ENCODE measurements at regions not wholly inside any gene's neighbourhood (a gene's known extent, or its start where the extent isn't known, plus 50 kb on each side); places are given as distances from the start of the nearest gene placed in this dataset.

DNA sequence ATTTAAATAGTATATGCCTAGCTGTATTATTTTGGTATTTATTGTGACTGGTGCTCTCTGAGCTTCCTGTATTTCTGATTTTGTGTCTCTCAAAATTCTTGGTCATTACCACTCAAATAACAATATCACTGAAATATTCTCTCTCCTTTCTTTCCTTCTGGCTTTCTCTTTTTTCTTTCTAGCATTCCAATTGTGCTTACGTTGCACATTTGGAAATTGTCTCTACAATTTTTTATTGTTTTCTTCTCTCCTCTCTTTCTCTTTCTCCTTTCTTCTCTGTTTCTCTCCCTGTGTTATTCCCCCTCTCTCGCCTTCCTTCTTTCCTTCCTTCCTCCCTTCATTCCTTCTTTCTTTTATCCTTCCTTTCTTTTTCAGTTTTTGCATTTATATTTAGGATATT is 89.6 kb upstream of the MCTP2 start:
- no peak for DNase-seq (ENCODE audit: low read depth, low spot score)
- no peak overlapping the region for H3K27ac ChIP-seq
- no peaks in the 10 kb centered on the region for H3K36me3 ChIP-seq (ENCODE audit: insufficient read depth, low read length)
- no peak overlapping the region for H3K4me3 ChIP-seq
- peaks cover 6% of the 10 kb centered on the region; the same call in 1 of the 2 replicates for H3K9me3 ChIP-seq (ENCODE audit: low read depth, low read length)
- H3K9ac ChIP-seq (ENCODE audit: insufficient read length) = no peak overlapping the region
- TF ChIP-seq EZH2 (IDR thresholded peaks at IDR 0.05) = no peak

DNA sequence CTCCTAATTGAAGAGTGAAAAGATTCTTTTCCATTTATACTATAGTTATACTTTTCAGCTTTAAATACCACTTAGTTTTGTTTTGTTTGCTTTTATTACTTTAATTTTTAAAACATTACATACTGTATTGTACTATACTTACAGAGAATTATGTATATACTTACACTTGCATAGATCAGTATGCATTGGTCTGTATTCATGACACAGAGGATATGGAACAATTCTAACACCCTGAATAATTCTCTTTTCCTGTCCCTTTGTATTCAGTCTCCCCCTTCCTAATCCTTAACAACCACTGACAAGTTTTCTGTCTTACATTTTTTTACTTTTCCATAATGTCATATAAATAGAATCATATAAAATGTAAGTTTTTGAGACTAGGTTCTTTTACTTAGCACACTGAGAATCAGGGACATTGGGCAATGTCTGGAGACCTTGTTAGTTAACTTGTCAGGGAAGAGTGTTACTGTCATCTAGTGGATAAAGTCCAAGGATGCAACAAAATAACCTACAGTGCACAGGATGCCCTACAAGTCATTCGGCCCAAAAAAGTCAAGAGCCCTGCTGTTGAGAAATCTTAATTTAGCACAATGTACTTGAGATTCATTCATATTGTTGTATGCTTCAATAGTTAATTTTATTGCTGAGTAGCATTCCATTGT is 95.7 kb upstream of the MCTP2 start:
- H3K36me3 ChIP-seq (ENCODE audit: insufficient read depth, low read length) = no peaks in the 10 kb centered on the region
- H3K9ac ChIP-seq (ENCODE audit: insufficient read length) = no peak overlapping the region
- H3K9me3 ChIP-seq (ENCODE audit: low read depth, low read length) = no peaks in the 10 kb centered on the region
- no peak overlapping the region for H3K4me3 ChIP-seq
- TF ChIP-seq FOXP2 (optimal IDR thresholded peaks at IDR 0.05; ENCODE audit: control extremely low read depth, extremely low read length, insufficient read depth) (no peak), EZH2 (IDR thresholded peaks at IDR 0.05) (no peak), POLR2AphosphoS5 (IDR thresholded peaks at IDR 0.05; ENCODE audit: borderline replicate concordance, low read depth, low read length) (no peak)
- no peak for DNase-seq (ENCODE audit: low read depth, low spot score)
- H3K27ac ChIP-seq = no peak overlapping the region

DNA sequence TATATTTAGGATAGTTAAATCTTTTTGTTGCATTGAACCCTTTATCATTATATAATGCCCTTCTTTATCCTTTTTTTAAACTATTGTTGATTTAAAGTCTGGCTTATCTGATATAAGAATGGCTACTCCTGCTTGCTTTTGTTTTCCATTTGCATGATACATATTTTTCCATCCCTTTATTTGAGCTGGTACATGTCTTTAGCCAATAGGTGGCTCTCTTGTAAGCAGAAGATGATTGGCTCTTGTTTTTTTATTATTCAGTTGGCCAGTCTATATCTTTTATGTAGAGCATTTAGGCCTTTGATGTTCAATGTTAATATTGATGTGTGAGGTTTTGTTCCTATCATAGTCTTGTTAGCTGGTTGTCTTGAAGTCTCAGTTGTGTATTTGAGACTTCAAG is 99.5 kb upstream of the MCTP2 start:
- no peak overlapping the region for H3K9ac ChIP-seq (ENCODE audit: insufficient read length)
- H3K27ac ChIP-seq = no peak overlapping the region
- no peaks in the 10 kb centered on the region for H3K9me3 ChIP-seq (ENCODE audit: low read depth, low read length)
- no peak overlapping the region for H3K4me3 ChIP-seq
- TF ChIP-seq FOXP2 (optimal IDR thresholded peaks at IDR 0.05; ENCODE audit: control extremely low read depth, extremely low read length, insufficient read depth) (no peak), EZH2 (IDR thresholded peaks at IDR 0.05) (no peak), POLR2AphosphoS5 (IDR thresholded peaks at IDR 0.05; ENCODE audit: borderline replicate concordance, low read depth, low read length) (no peak)
- no peak for DNase-seq (ENCODE audit: low read depth, low spot score)
- H3K36me3 ChIP-seq (ENCODE audit: insufficient read depth, low read length) = no peaks in the 10 kb centered on the region

DNA sequence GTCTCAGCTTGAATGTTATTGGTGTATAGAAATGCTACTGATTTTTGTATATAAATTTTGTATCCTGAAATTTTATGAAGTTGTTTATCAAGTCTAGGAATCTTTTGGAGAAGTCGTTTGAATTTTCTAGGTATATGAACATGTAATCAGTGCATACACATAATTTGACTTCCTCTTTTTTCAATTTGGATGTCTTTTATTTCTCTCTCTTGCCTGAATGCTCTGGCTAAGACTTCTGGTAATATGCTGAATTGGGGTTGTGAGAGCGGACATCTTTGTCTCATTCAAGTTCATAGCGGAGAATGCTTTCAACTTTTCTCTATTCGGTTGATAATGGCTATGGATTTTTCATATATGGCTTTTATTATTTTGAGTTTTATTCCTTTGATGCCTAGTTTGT is 100.9 kb upstream of the MCTP2 start:
- H3K36me3 ChIP-seq (ENCODE audit: insufficient read depth, low read length) = no peaks in the 10 kb centered on the region
- H3K27ac ChIP-seq = no peak overlapping the region
- H3K4me3 ChIP-seq = no peak overlapping the region
- H3K9me3 ChIP-seq (ENCODE audit: low read depth, low read length) = no peaks in the 10 kb centered on the region
- no peak for TF ChIP-seq FOXP2 (optimal IDR thresholded peaks at IDR 0.05; ENCODE audit: control extremely low read depth, extremely low read length, insufficient read depth)
- TF ChIP-seq POLR2AphosphoS5 (IDR thresholded peaks at IDR 0.05; ENCODE audit: borderline replicate concordance, low read depth, low read length) = no peak
- TF ChIP-seq EZH2 (IDR thresholded peaks at IDR 0.05) = no peak
- DNase-seq (ENCODE audit: low read depth, low spot score) = no peak
- no peak overlapping the region for H3K9ac ChIP-seq (ENCODE audit: insufficient read length)

DNA sequence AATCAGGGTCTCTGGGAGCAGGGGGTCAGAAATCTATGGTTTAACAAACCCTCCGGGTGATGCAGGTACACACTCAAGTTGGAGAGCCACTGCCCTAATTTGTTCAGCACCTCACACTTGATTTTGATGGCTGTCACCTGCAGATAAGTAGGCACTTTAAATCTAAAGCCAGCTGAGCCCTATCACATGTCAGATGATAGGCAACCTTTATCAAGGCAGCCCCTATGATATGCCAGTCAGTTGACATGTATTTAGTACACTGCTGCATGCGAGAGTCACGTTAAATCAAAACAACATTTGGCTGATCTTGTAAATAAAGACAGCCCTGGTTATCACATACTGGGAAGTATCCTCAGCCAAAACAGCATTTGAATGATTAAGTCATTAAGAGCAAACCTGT is 104.4 kb upstream of the MCTP2 start:
- no peak for DNase-seq (ENCODE audit: low read depth, low spot score)
- no peak overlapping the region for H3K27ac ChIP-seq
- no peak overlapping the region for H3K9ac ChIP-seq (ENCODE audit: insufficient read length)
- TF ChIP-seq POLR2AphosphoS5 (IDR thresholded peaks at IDR 0.05; ENCODE audit: borderline replicate concordance, low read depth, low read length) (no peak), FOXP2 (optimal IDR thresholded peaks at IDR 0.05; ENCODE audit: control extremely low read depth, extremely low read length, insufficient read depth) (no peak), EZH2 (IDR thresholded peaks at IDR 0.05) (no peak)
- no peaks in the 10 kb centered on the region for H3K36me3 ChIP-seq (ENCODE audit: insufficient read depth, low read length)
- no peak overlapping the region for H3K4me3 ChIP-seq
- H3K9me3 ChIP-seq (ENCODE audit: low read depth, low read length) = no peaks in the 10 kb centered on the region

DNA sequence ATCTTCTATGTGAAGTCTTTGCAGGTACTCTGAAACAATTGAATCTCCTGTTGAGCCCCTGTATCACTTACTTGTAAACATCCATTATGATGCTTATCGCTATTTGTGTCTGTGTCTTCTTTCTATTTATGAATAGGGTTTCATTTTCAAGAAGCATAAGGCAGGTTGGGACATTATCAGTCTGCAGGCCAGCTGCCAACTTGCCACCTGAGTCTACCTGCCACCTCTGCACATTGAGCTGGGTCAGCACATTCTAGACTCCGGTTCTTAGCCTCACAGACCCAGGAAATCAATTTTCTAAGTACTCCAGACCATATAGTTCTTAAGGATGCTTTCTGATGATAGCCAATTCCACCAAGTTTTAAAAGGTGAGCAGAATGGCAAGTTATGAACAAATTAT is 105.7 kb upstream of the MCTP2 start:
- H3K36me3 ChIP-seq (ENCODE audit: insufficient read depth, low read length) = no peaks in the 10 kb centered on the region
- no peaks in the 10 kb centered on the region for H3K9me3 ChIP-seq (ENCODE audit: low read depth, low read length)
- no peak for TF ChIP-seq POLR2AphosphoS5 (IDR thresholded peaks at IDR 0.05; ENCODE audit: borderline replicate concordance, low read depth, low read length)
- no peak for TF ChIP-seq EZH2 (IDR thresholded peaks at IDR 0.05)
- TF ChIP-seq FOXP2 (optimal IDR thresholded peaks at IDR 0.05; ENCODE audit: control extremely low read depth, extremely low read length, insufficient read depth) = no peak
- H3K27ac ChIP-seq = peak overlapping the region; percentile 88
- H3K4me3 ChIP-seq = peak overlapping the region; percentile 41
- H3K9ac ChIP-seq (ENCODE audit: insufficient read length) = no peak overlapping the region
- no peak for DNase-seq (ENCODE audit: low read depth, low spot score)

DNA sequence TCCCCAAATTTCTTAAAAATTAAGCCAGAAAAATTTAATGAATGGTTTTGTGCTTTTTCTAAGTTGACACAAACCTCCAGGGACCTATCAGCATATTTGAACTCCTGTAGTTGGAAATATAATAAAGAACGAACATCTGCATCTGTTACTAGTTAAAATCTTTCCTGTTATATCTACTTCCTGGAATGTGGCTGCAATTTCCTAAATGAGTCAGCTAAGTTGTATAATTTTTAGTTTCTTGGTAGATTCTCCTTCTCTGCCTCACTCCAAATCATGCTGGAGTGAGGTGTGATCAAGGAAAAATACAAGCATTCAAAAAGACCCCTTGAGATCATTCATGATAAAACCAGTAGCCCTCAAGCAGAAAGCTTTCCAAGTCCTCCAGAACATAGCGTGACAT is 106.2 kb upstream of the MCTP2 start:
- peak overlapping the region; percentile 57 for H3K4me3 ChIP-seq
- H3K9ac ChIP-seq (ENCODE audit: insufficient read length) = no peak overlapping the region
- H3K27ac ChIP-seq = peak overlapping the region; percentile 88
- no peaks in the 10 kb centered on the region for H3K36me3 ChIP-seq (ENCODE audit: insufficient read depth, low read length)
- H3K9me3 ChIP-seq (ENCODE audit: low read depth, low read length) = no peaks in the 10 kb centered on the region
- peak; percentile 83 for DNase-seq (ENCODE audit: low read depth, low spot score)
- TF ChIP-seq EZH2 (IDR thresholded peaks at IDR 0.05) (no peak), POLR2AphosphoS5 (IDR thresholded peaks at IDR 0.05; ENCODE audit: borderline replicate concordance, low read depth, low read length) (no peak; the same call in 1 of the 2 replicates), FOXP2 (optimal IDR thresholded peaks at IDR 0.05; ENCODE audit: control extremely low read depth, extremely low read length, insufficient read depth) (no peak)

DNA sequence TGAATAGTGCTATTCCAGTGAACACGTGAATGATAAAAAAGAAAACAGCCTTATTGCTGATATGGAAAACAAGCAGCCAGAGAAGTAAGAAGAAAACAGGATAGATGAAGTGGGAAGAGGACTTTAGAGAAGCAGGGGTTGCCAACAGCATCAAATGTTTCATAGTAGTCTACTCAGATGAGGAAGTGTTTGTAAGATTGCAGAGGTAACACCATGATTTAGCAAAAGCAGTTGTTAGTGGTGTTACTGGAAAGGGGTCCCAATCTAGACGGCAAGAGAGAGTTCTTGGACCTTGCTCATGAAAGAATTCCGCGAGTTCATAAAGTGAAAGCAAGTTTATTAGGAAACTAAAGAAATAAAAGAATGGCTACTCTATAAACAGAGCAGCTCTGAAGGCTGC is 108.8 kb upstream of the MCTP2 start:
- DNase-seq (ENCODE audit: low read depth, low spot score) = no peak
- no peak overlapping the region for H3K4me3 ChIP-seq
- H3K9ac ChIP-seq (ENCODE audit: insufficient read length) = no peak overlapping the region
- H3K27ac ChIP-seq = no peak overlapping the region
- H3K36me3 ChIP-seq (ENCODE audit: insufficient read depth, low read length) = no peaks in the 10 kb centered on the region
- TF ChIP-seq POLR2AphosphoS5 (IDR thresholded peaks at IDR 0.05; ENCODE audit: borderline replicate concordance, low read depth, low read length) (no peak), EZH2 (IDR thresholded peaks at IDR 0.05) (no peak), FOXP2 (optimal IDR thresholded peaks at IDR 0.05; ENCODE audit: control extremely low read depth, extremely low read length, insufficient read depth) (no peak)
- H3K9me3 ChIP-seq (ENCODE audit: low read depth, low read length) = no peaks in the 10 kb centered on the region

Measured in SK-N-MC (cell line).